DMS79 treated with DMSO at 0.1 percent for 48 hours (cell line): ENCODE measurements at regions not wholly inside any gene's neighbourhood (a gene's known extent, or its start where the extent isn't known, plus 50 kb on each side); places are given as distances from the start of the nearest gene placed in this dataset.

ENCODE experiments used
- DNase-seq: peaks from one replicate; lab custom pipeline; 2025; lab: John Stamatoyannopoulos, UW

DNA sequence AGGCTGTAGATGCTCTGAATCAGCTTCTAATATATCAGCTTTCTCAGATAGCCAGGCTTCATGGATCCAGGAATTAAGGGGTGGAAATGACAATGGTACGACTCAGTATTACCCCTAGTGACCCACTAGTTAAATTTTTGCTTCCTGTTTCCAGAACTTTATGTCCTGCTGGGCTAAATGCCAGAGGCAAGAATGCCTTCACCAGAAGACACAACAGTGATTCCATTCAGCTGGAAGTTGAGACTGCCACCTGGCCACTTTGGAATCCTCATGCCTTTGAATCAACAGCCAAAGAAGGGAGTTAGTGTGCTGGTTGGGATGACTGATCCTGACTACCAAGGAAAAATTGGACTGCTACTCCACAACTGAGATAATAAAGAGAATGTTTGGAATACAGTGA lies 239.1 kb downstream of the ASXL3 start:
- no peak for DNase-seq

GRCh38 chr18:33814546-33814945 lies 236.5 kb downstream of the ASXL3 start:
- no peak for DNase-seq

DNA sequence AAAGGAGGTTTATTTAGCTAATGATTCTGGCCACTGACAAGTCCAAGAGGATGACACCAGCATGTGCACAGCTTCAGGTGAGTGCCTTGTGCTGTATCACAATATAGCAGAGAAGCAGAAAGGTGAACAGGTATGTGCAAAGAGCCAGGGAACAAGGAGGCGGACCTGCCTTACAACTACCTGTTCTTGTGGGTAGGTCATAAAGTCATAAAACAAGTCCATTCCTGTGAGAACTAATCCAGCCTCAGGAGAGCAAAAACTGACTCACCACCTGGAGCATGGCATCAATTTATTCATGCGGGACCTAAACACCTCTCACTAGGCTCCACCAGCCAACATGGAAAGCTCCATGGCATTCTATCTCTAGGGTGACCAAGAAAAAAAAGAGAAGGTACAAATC lies 234.2 kb downstream of the ASXL3 start:
- no peak for DNase-seq

- peak; percentile 81 for DNase-seq
Observed at GRCh38 chr18:33805592-33805991, 227.6 kb downstream of the ASXL3 start.

- peak; percentile 89 for DNase-seq
Observed at GRCh38 chr18:33804258-33804657, 226.2 kb downstream of the ASXL3 start.

GRCh38 chr18:33803636-33804035 lies 225.6 kb downstream of the ASXL3 start:
- no peak for DNase-seq

DNA sequence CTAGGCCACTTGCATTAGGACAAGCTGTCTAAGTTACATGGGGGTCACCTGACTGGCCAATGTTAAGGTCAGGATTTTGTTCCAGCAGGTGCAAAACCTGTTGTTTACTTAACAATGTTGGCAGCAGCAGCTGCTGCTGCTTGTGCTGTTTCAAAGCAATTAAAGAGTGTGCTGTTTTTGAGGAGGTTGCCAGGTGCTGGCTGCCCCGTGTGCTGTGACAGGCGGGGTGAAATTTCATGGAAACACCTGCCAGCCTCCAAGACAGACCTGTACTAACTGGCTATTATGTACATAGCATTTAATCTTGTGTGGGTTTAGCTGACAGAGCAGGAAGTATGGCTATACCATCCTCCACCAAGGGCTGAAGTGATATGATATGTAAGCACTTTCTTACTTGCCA lies 224.9 kb downstream of the ASXL3 start:
- DNase-seq: peak; percentile 95
